PFSK-1 (cell line): ENCODE measurements at regions not wholly inside any gene's neighbourhood (a gene's known extent, or its start where the extent isn't known, plus 50 kb on each side); places are given as distances from the start of the nearest gene placed in this dataset.

ENCODE experiments used
- FOXP2 ChIP-seq: optimal IDR thresholded peaks from 2 replicates; pipeline ENCODE3; 2011; ENCODE audit warnings: borderline replicate concordance, control low read depth, inconsistent platforms; ENCODE audit not compliant: insufficient read depth; ENCODE audit errors: extremely low read length, extremely low read depth
- POLR2AphosphoS5 ChIP-seq: IDR thresholded peaks from 2 replicates; pipeline ENCODE4 v1.6.1; 2012; ENCODE audit warnings: low read depth, mild to moderate bottlenecking, control low read depth, low read length, moderate library complexity
- REST ChIP-seq, 2 experiments: IDR thresholded peaks; 2 replicates each; pipeline versions ENCODE4 v1.6.1 to v1.8.0; 2011 to 2012; ENCODE audit warnings: low read depth in 2 of 2, low read length in 2 of 2, control low read depth in 1 of 2, inconsistent platforms in 1 of 2, mild to moderate bottlenecking in 1 of 2, moderate library complexity in 1 of 2; ENCODE audit not compliant: insufficient read depth in 1 of 2
- SIN3A ChIP-seq: IDR thresholded peaks from 2 replicates; pipeline ENCODE4 v1.6.1; 2012; ENCODE audit warnings: mild to moderate bottlenecking, low read length, moderate library complexity, borderline replicate concordance; ENCODE audit not compliant: insufficient read depth
- TAF1 ChIP-seq: IDR thresholded peaks from 2 replicates; pipeline ENCODE4 v1.6.1; 2012; ENCODE audit warnings: low read length, control low read depth, borderline replicate concordance; ENCODE audit not compliant: insufficient read depth

GRCh38 chr1:55735106-55735505 lies 519.9 kb upstream of the USP24 start:
- TF ChIP-seq POLR2AphosphoS5 (no peak), TAF1 (no peak), REST (IDR thresholded peaks at IDR 0.05; ENCODE audit: insufficient read depth in 1 of 2, low read depth in 2 of 2, low read length in 2 of 2) (no peak), SIN3A (no peak), FOXP2 (no peak)
